Uterus (tissue), 2 donors: ENCODE measurements at regions not wholly inside any gene's neighbourhood (a gene's known extent, or its start where the extent isn't known, plus 50 kb on each side); places are given as distances from the start of the nearest gene placed in this dataset.

Experiments used
- POLR2A ChIP-seq, 2 donors: fragments of 450-650 bp; IDR thresholded peaks; one replicate each; pipeline ENCODE4 v1.6.1; 2016; ENCODE audit warnings: antibody characterized with exemption in 2 of 2, mild to moderate bottlenecking in 1 of 2, moderate library complexity in 1 of 2
- TF ChIP-seq, protein P1 (sequence below), 4 experiments: fragments of 200-600 bp in 2 of 4; fragments of 450-650 bp in 2 of 4; sonication (generic) in 2 of 4; IDR thresholded peaks; one replicate each; pipeline ENCODE4 v1.5.1; 2016 to 2019; ENCODE audit warnings: antibody characterized with exemption in 4 of 4, mild to moderate bottlenecking in 2 of 4, moderate library complexity in 1 of 4

GRCh38 chr2:128607440-128607839 lies 288.8 kb upstream of the HS6ST1 start:
- TF ChIP-seq POLR2A (IDR thresholded peaks at IDR 0.05) = no peak
- TF ChIP-seq, protein P1, sequence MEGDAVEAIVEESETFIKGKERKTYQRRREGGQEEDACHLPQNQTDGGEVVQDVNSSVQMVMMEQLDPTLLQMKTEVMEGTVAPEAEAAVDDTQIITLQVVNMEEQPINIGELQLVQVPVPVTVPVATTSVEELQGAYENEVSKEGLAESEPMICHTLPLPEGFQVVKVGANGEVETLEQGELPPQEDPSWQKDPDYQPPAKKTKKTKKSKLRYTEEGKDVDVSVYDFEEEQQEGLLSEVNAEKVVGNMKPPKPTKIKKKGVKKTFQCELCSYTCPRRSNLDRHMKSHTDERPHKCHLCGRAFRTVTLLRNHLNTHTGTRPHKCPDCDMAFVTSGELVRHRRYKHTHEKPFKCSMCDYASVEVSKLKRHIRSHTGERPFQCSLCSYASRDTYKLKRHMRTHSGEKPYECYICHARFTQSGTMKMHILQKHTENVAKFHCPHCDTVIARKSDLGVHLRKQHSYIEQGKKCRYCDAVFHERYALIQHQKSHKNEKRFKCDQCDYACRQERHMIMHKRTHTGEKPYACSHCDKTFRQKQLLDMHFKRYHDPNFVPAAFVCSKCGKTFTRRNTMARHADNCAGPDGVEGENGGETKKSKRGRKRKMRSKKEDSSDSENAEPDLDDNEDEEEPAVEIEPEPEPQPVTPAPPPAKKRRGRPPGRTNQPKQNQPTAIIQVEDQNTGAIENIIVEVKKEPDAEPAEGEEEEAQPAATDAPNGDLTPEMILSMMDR (IDR thresholded peaks at IDR 0.05) = no peak
